PFSK-1 (cell line): ENCODE measurements at regions not wholly inside any gene's neighbourhood (a gene's known extent, or its start where the extent isn't known, plus 50 kb on each side); places are given as distances from the start of the nearest gene placed in this dataset.

Experiments used
- POLR2AphosphoS5 ChIP-seq: IDR thresholded peaks from 2 replicates; pipeline ENCODE4 v1.6.1; 2012; ENCODE audit warnings: low read depth, mild to moderate bottlenecking, control low read depth, low read length, moderate library complexity
- REST ChIP-seq, 2 experiments: IDR thresholded peaks; 2 replicates each; pipeline versions ENCODE4 v1.6.1 to v1.8.0; 2011 to 2012; ENCODE audit warnings: low read depth in 2 of 2, low read length in 2 of 2, control low read depth in 1 of 2, inconsistent platforms in 1 of 2, mild to moderate bottlenecking in 1 of 2, moderate library complexity in 1 of 2; ENCODE audit not compliant: insufficient read depth in 1 of 2

- TF ChIP-seq POLR2AphosphoS5 (no peak), REST (IDR thresholded peaks at IDR 0.05; ENCODE audit: insufficient read depth in 1 of 2, low read depth in 2 of 2, low read length in 2 of 2) (no peak)
Observed at GRCh38 chr13:103140001-103140671, 73.9 kb upstream of the SLC10A2 start.
